ENCODE measurements at regions not wholly inside any gene's neighbourhood (a gene's known extent, or its start where the extent isn't known, plus 50 kb on each side); places are given as distances from the start of the nearest gene placed in this dataset.

DNA sequence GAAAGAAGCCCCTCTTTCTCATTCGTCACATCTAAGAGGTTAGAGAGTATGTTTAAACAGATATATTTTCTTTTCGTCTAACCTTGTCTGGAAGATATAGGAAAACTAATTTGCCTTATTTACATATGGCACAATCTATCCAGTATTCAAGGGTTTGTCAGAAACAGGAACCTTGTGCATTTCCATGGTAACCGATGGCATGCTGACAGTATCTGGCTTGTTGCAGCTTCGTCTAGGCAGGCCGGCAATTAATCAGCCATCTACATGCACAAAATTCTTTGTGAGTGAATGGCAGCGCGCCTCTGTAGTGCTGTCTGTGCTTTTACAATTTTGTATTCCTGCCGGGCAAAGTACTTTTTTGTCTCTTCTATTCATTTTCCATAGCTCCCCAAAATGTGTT is 294.0 kb upstream of the SOX2 start:
- Histone ChIP-seq H2BK120ac (ENCODE audit: low read depth, low read length) (no peak overlapping the region), H3K14ac (ENCODE audit: low read length) (no peak overlapping the region), H2AK5ac (ENCODE audit: low read depth, low read length) (no peak overlapping the region), H4K8ac (ENCODE audit: low read depth, low read length) (no peak overlapping the region), H3K18ac (ENCODE audit: low read length) (no peak overlapping the region), H3K4me1 (ENCODE audit: control insufficient read depth in 2 of 2, insufficient read depth in 1 of 2, low read depth in 1 of 2, low read length in 2 of 2) (peaks cover 3 to 42% of the 10 kb centered on the region in 2 donors), H2BK12ac (ENCODE audit: low read length) (no peak overlapping the region), H3K23ac (ENCODE audit: low read depth, low read length, poor library complexity) (no peak overlapping the region), H3K9ac (ENCODE audit: low read depth, low read length, poor library complexity) (no peak overlapping the region), H3K27me3 (ENCODE audit: control insufficient read depth in 3 of 3, insufficient read depth in 3 of 3, low read depth in 1 of 3, low read length in 3 of 3) (no peaks in the 10 kb centered on the region), H3K4me2 (ENCODE audit: insufficient read depth, low read length, poor library complexity, severe bottlenecking) (no peak overlapping the region), H3K4me3 (ENCODE audit: low read length in 2 of 2) (peak overlapping the region in 1 of 2 donors; percentile 28), H3K4ac (ENCODE audit: low read length) (no peak overlapping the region), H2BK15ac (ENCODE audit: low read length) (no peak overlapping the region), H3K27ac (replicated peaks; ENCODE audit: low read length) (no peak overlapping the region), H2BK5ac (ENCODE audit: low read length) (no peak overlapping the region), H2AFZ (ENCODE audit: low read length) (peak overlapping the region; percentile 32), H3K36me3 (replicated peaks in 1 of 2; ENCODE audit: control insufficient read depth in 2 of 2, insufficient read depth in 2 of 2, low read length in 2 of 2) (no peaks in the 10 kb centered on the region), H3K9me3 (replicated peaks in 1 of 2; ENCODE audit: control insufficient read depth in 2 of 2, insufficient read depth in 1 of 2, low read depth in 1 of 2, low read length in 2 of 2) (no peaks in the 10 kb centered on the region), H4K91ac (ENCODE audit: low read depth, low read length, poor library complexity) (no peak overlapping the region), H3K79me1 (ENCODE audit: low read depth, low read length) (no peaks in the 10 kb centered on the region)
- peak; percentile 23 for DNase-seq (ENCODE audit: low spot score)
- no CpG with 5 or more reads among the region's 8 CpGs for whole genome bisulfite sequencing, 2 donors (ENCODE audit: extremely low coverage in 2 of 2, insufficient read length in 2 of 2, insufficient replicate concordance in 1 of 2)

DNA sequence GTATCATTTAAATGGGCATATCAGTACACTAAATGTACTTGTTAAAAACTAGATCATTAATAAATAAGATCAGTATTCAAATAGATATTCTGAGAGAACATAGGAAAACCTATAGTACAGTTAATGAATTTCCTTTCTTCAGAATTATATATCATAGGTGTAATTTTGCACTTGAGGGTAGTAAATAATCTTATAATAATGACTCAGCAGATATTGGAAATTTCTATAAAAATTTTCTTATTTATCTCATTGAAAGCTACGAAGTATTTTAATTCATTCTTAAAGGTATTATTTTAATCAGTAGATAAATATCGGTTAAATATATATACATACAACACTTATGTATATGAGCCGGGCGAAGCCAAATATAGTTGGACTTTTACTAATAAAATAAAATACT is 300.9 kb upstream of the SOX2 start:
- H3K27ac ChIP-seq (replicated peaks; ENCODE audit: low read length), result no peak overlapping the region
- H3K23ac ChIP-seq (ENCODE audit: low read depth, low read length, poor library complexity), result no peak overlapping the region
- no peaks in the 10 kb centered on the region for H3K36me3 ChIP-seq (replicated peaks in 1 of 2; ENCODE audit: control insufficient read depth in 2 of 2, insufficient read depth in 2 of 2, low read length in 2 of 2)
- H2BK5ac ChIP-seq (ENCODE audit: low read length), result no peak overlapping the region
- H2BK12ac ChIP-seq (ENCODE audit: low read length), result no peak overlapping the region
- H3K4me3 ChIP-seq (ENCODE audit: low read length in 2 of 2), result no peak overlapping the region
- no peak overlapping the region for H3K14ac ChIP-seq (ENCODE audit: low read length)
- WGBS, 2 donors (ENCODE audit: extremely low coverage in 2 of 2, insufficient read length in 2 of 2, insufficient replicate concordance in 1 of 2), result no CpG with 5 or more reads among the region's 4 CpGs
- peaks cover 0 to 3% of the 10 kb centered on the region in 2 donors for H3K4me1 ChIP-seq (ENCODE audit: control insufficient read depth in 2 of 2, insufficient read depth in 1 of 2, low read depth in 1 of 2, low read length in 2 of 2)
- H3K4me2 ChIP-seq (ENCODE audit: insufficient read depth, low read length, poor library complexity, severe bottlenecking), result no peak overlapping the region
- H3K18ac ChIP-seq (ENCODE audit: low read length), result no peak overlapping the region
- no peak for DNase-seq (ENCODE audit: low spot score)
- no peak overlapping the region for H2AK5ac ChIP-seq (ENCODE audit: low read depth, low read length)
- H3K9ac ChIP-seq (ENCODE audit: low read depth, low read length, poor library complexity), result no peak overlapping the region
- no peak overlapping the region for H4K8ac ChIP-seq (ENCODE audit: low read depth, low read length)
- no peak overlapping the region for H4K91ac ChIP-seq (ENCODE audit: low read depth, low read length, poor library complexity)
- no peaks in the 10 kb centered on the region for H3K9me3 ChIP-seq (replicated peaks in 1 of 2; ENCODE audit: control insufficient read depth in 2 of 2, insufficient read depth in 1 of 2, low read depth in 1 of 2, low read length in 2 of 2)
- H3K27me3 ChIP-seq (ENCODE audit: control insufficient read depth in 3 of 3, insufficient read depth in 3 of 3, low read depth in 1 of 3, low read length in 3 of 3), result no peaks in the 10 kb centered on the region
- H2BK120ac ChIP-seq (ENCODE audit: low read depth, low read length), result no peak overlapping the region
- no peak overlapping the region for H2BK15ac ChIP-seq (ENCODE audit: low read length)
- no peak overlapping the region for H3K4ac ChIP-seq (ENCODE audit: low read length)
- H3K79me1 ChIP-seq (ENCODE audit: low read depth, low read length), result no peaks in the 10 kb centered on the region
- no peak overlapping the region for H2AFZ ChIP-seq (ENCODE audit: low read length)

DNA sequence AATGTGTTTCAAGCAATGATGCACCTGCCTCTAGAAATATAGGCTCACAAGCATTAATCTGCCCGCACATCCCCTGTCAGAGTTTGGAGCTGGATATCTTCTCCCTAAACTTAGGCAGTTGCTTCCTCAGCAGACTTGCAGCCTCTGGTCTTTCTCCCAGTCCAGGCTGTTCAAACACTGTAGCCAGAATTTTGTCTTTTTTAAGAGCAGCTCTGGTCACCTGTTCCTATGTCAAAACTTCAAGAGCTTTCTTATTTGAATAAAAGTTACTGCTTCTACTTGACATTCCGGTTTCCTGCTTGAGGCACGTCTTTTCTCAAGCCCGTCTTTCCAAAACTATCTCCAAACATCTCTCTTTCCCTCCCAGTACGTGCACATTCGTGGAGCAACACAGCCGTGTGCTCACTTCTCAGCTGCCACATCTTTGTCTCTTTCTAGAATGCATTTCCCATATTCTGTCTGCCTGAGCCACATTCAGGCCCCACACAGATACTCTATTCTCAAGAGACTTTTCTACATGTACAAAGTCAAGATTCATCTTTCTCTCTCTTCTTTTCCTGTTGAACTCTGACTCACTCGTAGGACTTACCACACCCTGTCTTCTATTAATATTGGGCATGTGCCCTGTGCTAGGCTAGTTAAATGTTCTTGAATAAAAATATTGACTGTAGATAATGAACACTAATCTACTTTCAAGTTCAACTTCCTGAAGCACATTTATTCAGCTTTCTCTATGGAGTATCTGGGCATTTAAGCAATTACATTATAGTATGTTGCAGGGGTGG is 307.7 kb upstream of the SOX2 start:
- WGBS, 2 donors (ENCODE audit: extremely low coverage in 2 of 2, insufficient read length in 2 of 2, insufficient replicate concordance in 1 of 2), result no CpG with 5 or more reads among the region's 8 CpGs
- no peak overlapping the region for H4K8ac ChIP-seq (ENCODE audit: low read depth, low read length)
- no peak overlapping the region for H2BK12ac ChIP-seq (ENCODE audit: low read length)
- H3K4me3 ChIP-seq (ENCODE audit: low read length in 2 of 2), result no peak overlapping the region
- no peak overlapping the region for H3K4ac ChIP-seq (ENCODE audit: low read length)
- no peaks in the 10 kb centered on the region for H3K79me1 ChIP-seq (ENCODE audit: low read depth, low read length)
- peak overlapping the region; percentile 40 for H2AFZ ChIP-seq (ENCODE audit: low read length)
- no peaks in the 10 kb centered on the region for H3K36me3 ChIP-seq (replicated peaks in 1 of 2; ENCODE audit: control insufficient read depth in 2 of 2, insufficient read depth in 2 of 2, low read length in 2 of 2)
- no peaks in the 10 kb centered on the region for H3K9me3 ChIP-seq (replicated peaks in 1 of 2; ENCODE audit: control insufficient read depth in 2 of 2, insufficient read depth in 1 of 2, low read depth in 1 of 2, low read length in 2 of 2)
- no peak overlapping the region for H2BK15ac ChIP-seq (ENCODE audit: low read length)
- H3K27ac ChIP-seq (replicated peaks; ENCODE audit: low read length), result no peak overlapping the region
- no peak overlapping the region for H3K14ac ChIP-seq (ENCODE audit: low read length)
- H4K91ac ChIP-seq (ENCODE audit: low read depth, low read length, poor library complexity), result no peak overlapping the region
- H3K23ac ChIP-seq (ENCODE audit: low read depth, low read length, poor library complexity), result no peak overlapping the region
- H2BK5ac ChIP-seq (ENCODE audit: low read length), result no peak overlapping the region
- no peak overlapping the region for H3K18ac ChIP-seq (ENCODE audit: low read length)
- no peaks in the 10 kb centered on the region for H3K27me3 ChIP-seq (ENCODE audit: control insufficient read depth in 3 of 3, insufficient read depth in 3 of 3, low read depth in 1 of 3, low read length in 3 of 3)
- DNase-seq (ENCODE audit: low spot score), result no peak
- no peak overlapping the region for H2AK5ac ChIP-seq (ENCODE audit: low read depth, low read length)
- no peak overlapping the region for H3K9ac ChIP-seq (ENCODE audit: low read depth, low read length, poor library complexity)
- H3K4me1 ChIP-seq (ENCODE audit: control insufficient read depth in 2 of 2, insufficient read depth in 1 of 2, low read depth in 1 of 2, low read length in 2 of 2), result no peaks in the 10 kb centered on the region
- no peak overlapping the region for H2BK120ac ChIP-seq (ENCODE audit: low read depth, low read length)
- no peak overlapping the region for H3K4me2 ChIP-seq (ENCODE audit: insufficient read depth, low read length, poor library complexity, severe bottlenecking)

DNA sequence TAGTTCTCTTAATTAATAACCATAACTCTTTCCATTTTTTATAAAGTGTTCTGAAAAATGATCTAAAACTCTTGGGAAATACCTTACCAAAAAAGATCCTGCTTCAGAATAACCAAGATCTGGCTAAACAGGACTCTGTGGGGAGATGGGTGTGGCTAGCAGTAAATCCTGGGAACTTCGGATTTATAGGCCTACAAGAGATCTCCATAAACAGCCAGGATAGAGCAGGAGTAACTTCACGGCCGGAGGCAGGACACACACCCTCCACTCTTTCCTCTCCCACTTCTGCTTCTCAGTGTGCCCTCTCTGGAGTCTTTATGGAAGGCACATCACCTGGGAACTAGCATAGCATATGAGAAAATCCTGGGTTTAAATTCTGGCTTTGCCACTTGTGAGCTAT is 309.4 kb upstream of the SOX2 start:
- Histone ChIP-seq H4K91ac (ENCODE audit: low read depth, low read length, poor library complexity) (no peak overlapping the region), H3K18ac (ENCODE audit: low read length) (no peak overlapping the region), H2BK120ac (ENCODE audit: low read depth, low read length) (no peak overlapping the region), H3K27me3 (ENCODE audit: control insufficient read depth in 3 of 3, insufficient read depth in 3 of 3, low read depth in 1 of 3, low read length in 3 of 3) (no peaks in the 10 kb centered on the region), H3K14ac (ENCODE audit: low read length) (no peak overlapping the region), H3K4me1 (ENCODE audit: control insufficient read depth in 2 of 2, insufficient read depth in 1 of 2, low read depth in 1 of 2, low read length in 2 of 2) (no peaks in the 10 kb centered on the region), H2AK5ac (ENCODE audit: low read depth, low read length) (no peak overlapping the region), H3K4ac (ENCODE audit: low read length) (no peak overlapping the region), H4K8ac (ENCODE audit: low read depth, low read length) (no peak overlapping the region), H2BK12ac (ENCODE audit: low read length) (no peak overlapping the region), H3K27ac (replicated peaks; ENCODE audit: low read length) (no peak overlapping the region), H2BK5ac (ENCODE audit: low read length) (no peak overlapping the region), H2BK15ac (ENCODE audit: low read length) (no peak overlapping the region), H3K23ac (ENCODE audit: low read depth, low read length, poor library complexity) (no peak overlapping the region), H3K79me1 (ENCODE audit: low read depth, low read length) (no peaks in the 10 kb centered on the region), H3K9me3 (replicated peaks in 1 of 2; ENCODE audit: control insufficient read depth in 2 of 2, insufficient read depth in 1 of 2, low read depth in 1 of 2, low read length in 2 of 2) (no peaks in the 10 kb centered on the region), H3K9ac (ENCODE audit: low read depth, low read length, poor library complexity) (no peak overlapping the region), H3K4me2 (ENCODE audit: insufficient read depth, low read length, poor library complexity, severe bottlenecking) (no peak overlapping the region), H3K36me3 (replicated peaks in 1 of 2; ENCODE audit: control insufficient read depth in 2 of 2, insufficient read depth in 2 of 2, low read length in 2 of 2) (no peaks in the 10 kb centered on the region), H3K4me3 (ENCODE audit: low read length in 2 of 2) (no peak overlapping the region), H2AFZ (ENCODE audit: low read length) (no peak overlapping the region)
- DNase-seq (ENCODE audit: low spot score), result no peak
- no CpG with 5 or more reads among the region's 3 CpGs for WGBS, 2 donors (ENCODE audit: extremely low coverage in 2 of 2, insufficient read length in 2 of 2, insufficient replicate concordance in 1 of 2)
